ENCODE measurements at regions not wholly inside any gene's neighbourhood (a gene's known extent, or its start where the extent isn't known, plus 50 kb on each side); places are given as distances from the start of the nearest gene placed in this dataset.

GRCh38 chr4:156194896-156195295 lies 241.2 kb upstream of the CTSO start:
- TF ChIP-seq CTCF (IDR thresholded peaks at IDR 0.05), result no peak
- TF ChIP-seq POLR2AphosphoS5 (IDR thresholded peaks at IDR 0.05), result no peak

All from esophagus muscularis mucosa (tissue), 3 donors.